SK-N-SH (cell line): ENCODE measurements at regions not wholly inside any gene's neighbourhood (a gene's known extent, or its start where the extent isn't known, plus 50 kb on each side); places are given as distances from the start of the nearest gene placed in this dataset.

ENCODE experiments used
- CTCF ChIP-seq: fragments of 200-600 bp; sonication (generic); IDR thresholded peaks from 2 replicates; pipeline ENCODE4 v1.6.1; 2017; ENCODE audit warnings: antibody characterized with exemption, mild to moderate bottlenecking, moderate library complexity
- EZH2phosphoT487 ChIP-seq: fragments of 200-600 bp; sonication (generic); IDR thresholded peaks from 2 replicates; pipeline ENCODE4 v1.6.1; 2017; ENCODE audit warnings: low read depth, mixed run types, mild to moderate bottlenecking, antibody characterized with exemption, moderate library complexity, borderline replicate concordance
- MXI1 ChIP-seq: IDR thresholded peaks from 2 replicates; pipeline ENCODE4 v1.6.1; 2012; ENCODE audit warnings: mild to moderate bottlenecking, low read depth, low read length, improper control_type of control experiment
- NRF1 ChIP-seq: IDR thresholded peaks from 2 replicates; pipeline ENCODE4 v1.6.1; 2012; ENCODE audit warnings: low read depth, mild to moderate bottlenecking, low read length
- POLR2AphosphoS5 ChIP-seq: IDR thresholded peaks from 2 replicates; pipeline ENCODE4 v1.6.1; 2012; ENCODE audit warnings: low read depth, low read length
- RAD21 ChIP-seq: IDR thresholded peaks from 2 replicates; pipeline ENCODE4 v1.6.1; 2012; ENCODE audit warnings: mild to moderate bottlenecking, low read length
- USF2 ChIP-seq: fragments of 150-350 bp; IDR thresholded peaks from 2 replicates; pipeline ENCODE4 v1.6.1; 2017; ENCODE audit warnings: antibody characterized with exemption, low read length, low read depth, borderline replicate concordance

GRCh38 chr2:81583311-81584108 is 1279.0 kb upstream of the LRRTM1 start:
- no peak for TF ChIP-seq NRF1
- TF ChIP-seq CTCF: no peak
- no peak for TF ChIP-seq MXI1
- TF ChIP-seq EZH2phosphoT487: no peak
- TF ChIP-seq POLR2AphosphoS5: no peak
- TF ChIP-seq RAD21: no peak
- no peak for TF ChIP-seq USF2
